ENCODE measurements at regions not wholly inside any gene's neighbourhood (a gene's known extent, or its start where the extent isn't known, plus 50 kb on each side); places are given as distances from the start of the nearest gene placed in this dataset.
"Not testable (repeated sequence)": the region's sequence is repeated elsewhere in the genome, so short reads cannot be mapped to it uniquely, and the experiment has no call there.

DNA sequence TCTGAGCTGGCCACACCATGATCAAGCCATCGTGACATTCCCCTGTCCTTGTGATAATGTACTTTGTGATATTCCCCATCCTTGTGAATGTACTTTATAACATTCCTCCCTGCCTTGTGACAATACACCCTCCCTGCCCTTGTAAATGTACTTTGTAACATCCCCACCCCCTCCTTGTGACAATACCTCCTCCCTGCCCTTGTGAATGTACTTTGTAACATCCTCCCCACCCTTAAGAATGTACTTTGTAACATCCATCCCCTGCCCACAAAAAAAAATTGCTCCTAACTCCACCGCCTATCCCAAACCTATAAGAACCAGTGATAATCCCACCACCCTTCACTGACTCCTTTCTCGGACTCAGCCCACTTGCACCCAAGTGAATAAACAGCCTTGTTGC, 128.8 kb upstream of the ATF7IP start:
- TF ChIP-seq, protein P1, sequence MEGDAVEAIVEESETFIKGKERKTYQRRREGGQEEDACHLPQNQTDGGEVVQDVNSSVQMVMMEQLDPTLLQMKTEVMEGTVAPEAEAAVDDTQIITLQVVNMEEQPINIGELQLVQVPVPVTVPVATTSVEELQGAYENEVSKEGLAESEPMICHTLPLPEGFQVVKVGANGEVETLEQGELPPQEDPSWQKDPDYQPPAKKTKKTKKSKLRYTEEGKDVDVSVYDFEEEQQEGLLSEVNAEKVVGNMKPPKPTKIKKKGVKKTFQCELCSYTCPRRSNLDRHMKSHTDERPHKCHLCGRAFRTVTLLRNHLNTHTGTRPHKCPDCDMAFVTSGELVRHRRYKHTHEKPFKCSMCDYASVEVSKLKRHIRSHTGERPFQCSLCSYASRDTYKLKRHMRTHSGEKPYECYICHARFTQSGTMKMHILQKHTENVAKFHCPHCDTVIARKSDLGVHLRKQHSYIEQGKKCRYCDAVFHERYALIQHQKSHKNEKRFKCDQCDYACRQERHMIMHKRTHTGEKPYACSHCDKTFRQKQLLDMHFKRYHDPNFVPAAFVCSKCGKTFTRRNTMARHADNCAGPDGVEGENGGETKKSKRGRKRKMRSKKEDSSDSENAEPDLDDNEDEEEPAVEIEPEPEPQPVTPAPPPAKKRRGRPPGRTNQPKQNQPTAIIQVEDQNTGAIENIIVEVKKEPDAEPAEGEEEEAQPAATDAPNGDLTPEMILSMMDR (IDR thresholded peaks at IDR 0.05; ENCODE audit: low read depth, low read length): not testable (repeated sequence)
- not testable (repeated sequence) for TF ChIP-seq EZH2phosphoT487 (IDR thresholded peaks at IDR 0.05; ENCODE audit: low read depth)

Measured in OCI-LY3 (cell line).